ENCODE measurements at regions not wholly inside any gene's neighbourhood (a gene's known extent, or its start where the extent isn't known, plus 50 kb on each side); places are given as distances from the start of the nearest gene placed in this dataset.

DNA sequence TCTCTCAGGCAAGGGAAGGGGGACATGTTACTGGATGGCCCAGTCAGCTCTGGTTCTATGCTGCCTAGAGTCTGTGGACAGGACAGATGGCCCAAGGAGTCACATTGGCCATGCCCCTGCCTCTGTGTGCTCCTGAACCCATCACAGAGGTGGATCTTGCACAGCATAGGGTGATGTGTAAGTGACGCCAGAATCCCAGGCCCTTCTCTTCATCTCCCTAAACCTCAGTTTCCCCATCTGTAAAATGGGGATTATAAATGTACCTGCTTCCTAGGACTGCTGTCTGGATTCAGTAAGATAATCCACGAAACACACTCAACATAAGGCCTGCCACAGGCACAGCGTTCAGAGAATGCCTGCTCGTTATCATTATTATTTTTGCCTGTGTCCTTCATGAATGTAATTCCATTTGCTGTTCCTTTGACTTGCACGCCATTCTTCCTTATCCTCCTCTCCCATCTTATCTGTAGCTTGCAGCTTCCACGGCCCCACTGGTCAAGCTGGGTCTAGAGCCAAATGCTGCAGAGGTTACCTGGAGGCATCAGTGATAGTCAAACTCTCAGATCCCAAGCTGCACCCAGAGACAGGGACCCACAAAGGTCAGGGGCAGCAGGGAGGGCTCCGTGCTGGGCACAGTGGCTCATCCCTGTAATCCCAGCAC lies 207.0 kb downstream of the MN1 start:
- no peaks in the 10 kb centered on the region for H3K27me3 ChIP-seq
- TF ChIP-seq, protein P1, sequence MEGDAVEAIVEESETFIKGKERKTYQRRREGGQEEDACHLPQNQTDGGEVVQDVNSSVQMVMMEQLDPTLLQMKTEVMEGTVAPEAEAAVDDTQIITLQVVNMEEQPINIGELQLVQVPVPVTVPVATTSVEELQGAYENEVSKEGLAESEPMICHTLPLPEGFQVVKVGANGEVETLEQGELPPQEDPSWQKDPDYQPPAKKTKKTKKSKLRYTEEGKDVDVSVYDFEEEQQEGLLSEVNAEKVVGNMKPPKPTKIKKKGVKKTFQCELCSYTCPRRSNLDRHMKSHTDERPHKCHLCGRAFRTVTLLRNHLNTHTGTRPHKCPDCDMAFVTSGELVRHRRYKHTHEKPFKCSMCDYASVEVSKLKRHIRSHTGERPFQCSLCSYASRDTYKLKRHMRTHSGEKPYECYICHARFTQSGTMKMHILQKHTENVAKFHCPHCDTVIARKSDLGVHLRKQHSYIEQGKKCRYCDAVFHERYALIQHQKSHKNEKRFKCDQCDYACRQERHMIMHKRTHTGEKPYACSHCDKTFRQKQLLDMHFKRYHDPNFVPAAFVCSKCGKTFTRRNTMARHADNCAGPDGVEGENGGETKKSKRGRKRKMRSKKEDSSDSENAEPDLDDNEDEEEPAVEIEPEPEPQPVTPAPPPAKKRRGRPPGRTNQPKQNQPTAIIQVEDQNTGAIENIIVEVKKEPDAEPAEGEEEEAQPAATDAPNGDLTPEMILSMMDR (IDR thresholded peaks at IDR 0.05): no peak
- no peak for TF ChIP-seq POLR2A (IDR thresholded peaks at IDR 0.05)
- intact Hi-C loops (cut with DNase I): no loop called here
- WGBS, 4 donors: 76 to 89% (median 85%) methylated on average over 6 to 7 of the region's 7 CpGs
- H3K36me3 ChIP-seq (replicated peaks in 1 of 2): no peaks in the 10 kb centered on the region
- DNase-seq: no peak
- no peaks in the 10 kb centered on the region for H3K4me1 ChIP-seq (replicated peaks in 1 of 2)
- H3K4me3 ChIP-seq: no peak overlapping the region
- no peaks in the 10 kb centered on the region for H3K9me3 ChIP-seq (replicated peaks in 1 of 3)
- no peak overlapping the region for H3K27ac ChIP-seq

DNA sequence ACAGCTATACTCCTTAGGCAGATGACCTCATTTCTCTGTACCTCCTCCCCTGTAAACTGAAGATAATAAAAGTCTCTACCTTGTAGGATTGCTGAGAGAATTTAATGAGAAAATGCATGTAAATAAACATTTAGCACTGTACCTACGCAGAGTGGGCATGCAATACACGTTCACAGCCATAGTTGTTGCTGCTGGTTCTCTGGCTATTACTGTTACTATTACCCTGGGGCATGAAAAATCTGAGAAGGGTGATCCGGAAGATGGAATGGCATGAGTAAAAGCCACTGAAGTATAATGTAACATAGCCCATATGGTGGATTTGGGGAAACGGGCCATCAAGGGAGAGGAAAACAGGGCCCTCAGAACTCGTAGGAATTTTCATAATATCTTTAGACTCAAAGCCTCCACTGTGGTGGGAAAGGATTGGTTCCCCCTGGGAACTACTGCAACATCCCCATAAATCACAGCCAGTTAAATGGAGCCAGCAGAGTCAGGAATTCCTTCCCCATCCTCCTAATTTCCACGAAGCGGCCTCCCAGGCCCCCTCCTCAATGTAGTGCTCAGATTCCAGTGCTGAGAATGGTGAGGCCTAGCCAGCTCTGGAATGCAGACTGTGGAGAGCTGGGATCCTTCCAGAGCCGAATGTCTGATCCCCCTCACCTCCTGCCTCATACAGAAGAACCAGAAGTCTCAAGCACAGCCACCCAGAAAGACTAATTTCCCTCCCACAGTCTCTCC lies 205.3 kb downstream of the MN1 start:
- no peak overlapping the region for H3K27ac ChIP-seq
- H3K27me3 ChIP-seq: no peaks in the 10 kb centered on the region
- no peak for DNase-seq
- H3K9me3 ChIP-seq (replicated peaks in 1 of 3): no peaks in the 10 kb centered on the region
- intact Hi-C loops (cut with DNase I): no loop called here
- WGBS, 4 donors: 75 to 87% (median 79%) methylated on average over 8 of the region's 8 CpGs
- TF ChIP-seq POLR2A (IDR thresholded peaks at IDR 0.05): no peak
- TF ChIP-seq, protein P1 (IDR thresholded peaks at IDR 0.05): no peak
- H3K4me3 ChIP-seq: no peak overlapping the region
- H3K36me3 ChIP-seq (replicated peaks in 1 of 2): no peaks in the 10 kb centered on the region
- no peaks in the 10 kb centered on the region for H3K4me1 ChIP-seq (replicated peaks in 1 of 2)

DNA sequence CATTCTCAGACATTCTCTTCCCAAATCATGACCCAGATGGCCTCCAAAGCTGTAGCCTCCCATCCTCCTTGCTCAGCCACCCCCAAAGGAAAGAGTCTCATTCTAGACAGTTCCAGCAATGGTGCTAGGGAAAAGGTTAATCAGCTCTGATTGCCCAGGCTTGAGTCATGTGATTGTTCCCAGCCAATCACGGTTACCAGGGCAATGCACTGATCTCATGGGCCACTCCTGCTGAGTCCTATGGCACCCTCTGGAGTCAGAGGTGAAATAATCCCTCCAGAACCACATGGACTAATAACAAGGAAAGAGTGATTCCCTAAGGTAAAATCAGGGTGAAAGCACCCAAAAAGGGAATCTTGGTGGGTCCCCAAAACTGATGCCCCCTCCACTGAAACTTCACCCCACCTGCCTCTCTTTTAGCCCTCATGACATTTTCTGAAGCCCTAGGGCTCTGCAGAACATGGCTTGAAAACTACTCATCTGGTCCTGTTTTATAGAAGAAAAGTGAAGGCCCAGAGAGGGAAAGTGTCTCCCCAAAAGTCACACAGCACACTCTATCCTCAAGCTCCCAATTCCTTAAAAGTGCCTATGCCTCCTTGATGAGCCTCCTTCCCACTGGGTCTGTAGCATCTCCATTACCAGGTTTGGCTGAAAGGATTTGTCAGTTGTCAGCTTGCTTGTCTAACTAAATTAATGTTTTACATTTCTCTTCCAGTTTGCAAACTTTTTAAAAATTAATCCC lies 203.7 kb downstream of the MN1 start:
- TF ChIP-seq, protein P1 (IDR thresholded peaks at IDR 0.05): no peak
- no peak for TF ChIP-seq POLR2A (IDR thresholded peaks at IDR 0.05)
- 83 to 92% (median 89%) methylated on average over 1 of the region's 1 CpG for WGBS, 4 donors
- H3K9me3 ChIP-seq (replicated peaks in 1 of 3): no peaks in the 10 kb centered on the region
- no peaks in the 10 kb centered on the region for H3K36me3 ChIP-seq (replicated peaks in 1 of 2)
- H3K27me3 ChIP-seq: no peaks in the 10 kb centered on the region
- H3K4me1 ChIP-seq (replicated peaks in 1 of 2): no peaks in the 10 kb centered on the region
- no peak overlapping the region for H3K27ac ChIP-seq
- intact Hi-C loops (cut with DNase I): no loop called here
- H3K4me3 ChIP-seq: no peak overlapping the region
- DNase-seq: no peak

DNA sequence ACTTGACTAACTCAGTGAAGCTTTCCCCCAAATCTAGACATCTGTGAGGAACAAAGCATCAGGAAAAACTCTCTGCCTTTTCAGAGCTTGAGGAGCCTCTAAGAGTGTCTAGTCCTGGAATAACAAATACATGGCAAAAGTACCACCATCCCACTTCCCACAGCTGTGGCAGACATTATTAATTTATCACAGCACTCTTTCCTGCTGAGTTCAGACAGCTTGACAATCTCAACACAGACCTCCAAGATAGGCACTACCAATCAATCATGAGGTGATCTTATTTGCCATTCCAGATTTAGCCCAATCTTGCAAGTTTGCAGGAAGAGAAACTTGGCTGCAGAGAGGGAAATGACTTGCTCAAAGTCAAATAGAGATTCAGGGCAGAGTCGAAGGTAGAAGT lies 202.8 kb downstream of the MN1 start:
- Histone ChIP-seq H3K27me3 (no peaks in the 10 kb centered on the region), H3K27ac (no peak overlapping the region), H3K36me3 (replicated peaks in 1 of 2) (no peaks in the 10 kb centered on the region), H3K4me3 (no peak overlapping the region), H3K4me1 (replicated peaks in 1 of 2) (no peaks in the 10 kb centered on the region), H3K9me3 (replicated peaks in 1 of 3) (no peaks in the 10 kb centered on the region)
- 64 to 86% (median 70%) methylated on average over 1 of the region's 1 CpG for WGBS, 4 donors
- intact Hi-C loops (cut with DNase I): no loop called here
- no peak for DNase-seq
- TF ChIP-seq, protein P1 (IDR thresholded peaks at IDR 0.05): no peak
- TF ChIP-seq POLR2A (IDR thresholded peaks at IDR 0.05): no peak

All from adrenal gland (tissue), 9 donors.